Ecto neural progenitor cell (in vitro differentiated cells): ENCODE measurements at regions not wholly inside any gene's neighbourhood (a gene's known extent, or its start where the extent isn't known, plus 50 kb on each side); places are given as distances from the start of the nearest gene placed in this dataset.

Source experiments
- DNase-seq: peaks from one replicate; pipeline ENCODE4 v3.0.0-alpha.2; 2018; ENCODE audit warnings: low spot score

GRCh38 chr10:44822966-44823365, 88.2 kb upstream of the TMEM72 start:
- no peak for DNase-seq

GRCh38 chr10:44824607-44825006, 86.5 kb upstream of the TMEM72 start:
- DNase-seq: no peak

GRCh38 chr10:44827431-44828006, 83.6 kb upstream of the TMEM72 start:
- DNase-seq: no peak

GRCh38 chr10:44828508-44829142, 82.5 kb upstream of the TMEM72 start:
- DNase-seq: no peak

- DNase-seq: no peak
These were observed 81.7 kb upstream of the TMEM72 start for GRCh38 chr10:44829426-44829825.

GRCh38 chr10:44830022-44830421, 81.1 kb upstream of the TMEM72 start:
- DNase-seq: no peak

- DNase-seq: no peak
These were observed 79.6 kb upstream of the TMEM72 start for GRCh38 chr10:44831581-44831980.

- DNase-seq: no peak
These were observed 78.3 kb upstream of the TMEM72 start for GRCh38 chr10:44832595-44833390.

- DNase-seq: no peak
These were observed 77.0 kb upstream of the TMEM72 start for GRCh38 chr10:44834131-44834530.

GRCh38 chr10:44835300-44835699, 75.8 kb upstream of the TMEM72 start:
- DNase-seq: no peak

- no peak for DNase-seq
These were observed 67.7 kb upstream of the TMEM72 start for GRCh38 chr10:44843484-44843883.

- DNase-seq: no peak
These were observed 65.6 kb upstream of the TMEM72 start for GRCh38 chr10:44845361-44846175.

- DNase-seq: no peak
These were observed 64.0 kb upstream of the TMEM72 start for GRCh38 chr10:44847110-44847509.

GRCh38 chr10:44848211-44848610, 62.9 kb upstream of the TMEM72 start:
- DNase-seq: no peak

- DNase-seq: no peak
These were observed 61.2 kb upstream of the TMEM72 start for GRCh38 chr10:44849936-44850335.

- DNase-seq: no peak
These were observed 60.7 kb upstream of the TMEM72 start for GRCh38 chr10:44850356-44850934.

- DNase-seq: no peak
These were observed 59.7 kb upstream of the TMEM72 start for GRCh38 chr10:44851413-44851812.

GRCh38 chr10:44851881-44852280, 59.3 kb upstream of the TMEM72 start:
- DNase-seq: no peak

- no peak for DNase-seq
These were observed 57.9 kb upstream of the TMEM72 start for GRCh38 chr10:44853148-44853734.

GRCh38 chr10:44853796-44854195, 57.3 kb upstream of the TMEM72 start:
- DNase-seq: no peak

GRCh38 chr10:44854693-44855350, 56.3 kb upstream of the TMEM72 start:
- DNase-seq: no peak
